ENCODE measurements at regions not wholly inside any gene's neighbourhood (a gene's known extent, or its start where the extent isn't known, plus 50 kb on each side); places are given as distances from the start of the nearest gene placed in this dataset.

GRCh38 chr15:93861956-93862741, 369.2 kb upstream of the MCTP2 start:
- DNase-seq = no peak

- no peak for DNase-seq
Measured at GRCh38 chr15:93861413-93861812, 369.9 kb upstream of the MCTP2 start.

- DNase-seq = no peak
Measured at GRCh38 chr15:93860701-93861100, 370.7 kb upstream of the MCTP2 start.

GRCh38 chr15:93859176-93859575, 372.2 kb upstream of the MCTP2 start:
- DNase-seq = no peak

- no peak for DNase-seq
Measured at GRCh38 chr15:93855181-93855826, 376.1 kb upstream of the MCTP2 start.

- DNase-seq = no peak
Measured at GRCh38 chr15:93854088-93854487, 377.3 kb upstream of the MCTP2 start.

- DNase-seq = no peak
Measured at GRCh38 chr15:93852761-93853160, 378.6 kb upstream of the MCTP2 start.

- no peak for DNase-seq
Measured at GRCh38 chr15:93848490-93848889, 382.9 kb upstream of the MCTP2 start.

GRCh38 chr15:93848076-93848475, 383.3 kb upstream of the MCTP2 start:
- DNase-seq = no peak

- no peak for DNase-seq
Measured at GRCh38 chr15:93846148-93846547, 385.2 kb upstream of the MCTP2 start.

- no peak for DNase-seq
Measured at GRCh38 chr15:93837450-93837849, 393.9 kb upstream of the MCTP2 start.

GRCh38 chr15:93835344-93835743, 396.0 kb upstream of the MCTP2 start:
- DNase-seq = no peak

- no peak for DNase-seq
Measured at GRCh38 chr15:93831641-93832040, 399.7 kb upstream of the MCTP2 start.

- DNase-seq = no peak
Measured at GRCh38 chr15:93830221-93831080, 400.9 kb upstream of the MCTP2 start.

GRCh38 chr15:93829115-93829870, 402.1 kb upstream of the MCTP2 start:
- DNase-seq = no peak

GRCh38 chr15:93826790-93827189, 404.6 kb upstream of the MCTP2 start:
- DNase-seq = no peak

GRCh38 chr15:93826293-93826692, 405.1 kb upstream of the MCTP2 start:
- DNase-seq = no peak

- DNase-seq = no peak
Measured at GRCh38 chr15:93825682-93826081, 405.7 kb upstream of the MCTP2 start.

GRCh38 chr15:93823971-93824913, 407.1 kb upstream of the MCTP2 start:
- DNase-seq = no peak

GRCh38 chr15:93820566-93820965, 410.8 kb upstream of the MCTP2 start:
- no peak for DNase-seq

- no peak for DNase-seq
Measured at GRCh38 chr15:93819826-93820225, 411.5 kb upstream of the MCTP2 start.

- no peak for DNase-seq
Measured at GRCh38 chr15:93816815-93817214, 414.5 kb upstream of the MCTP2 start.

Data from activated T-cell treated with anti-CD3 and anti-CD28 coated beads for 4 hours (primary cell).